GM12878 (cell line): ENCODE measurements at regions not wholly inside any gene's neighbourhood (a gene's known extent, or its start where the extent isn't known, plus 50 kb on each side); places are given as distances from the start of the nearest gene placed in this dataset.

ENCODE experiments used
- ATAC-seq: fragments of 200-7000 bp; cut with Tn5 transposase; 3 replicates; pipeline ENCODE4 v1.9.1; 2020; ENCODE audit warnings: mild to moderate bottlenecking, moderate library complexity
- BruUV-seq: library from RNA; stranded (reverse); fragments of 400-500 nt; replicated peaks from 2 replicates; lab custom pipeline; 2021; lab: Mats Ljungman, UMichigan
- CTCF ChIA-PET: fragments of 300-600 bp; sonication (Branson Sonifier 250); formaldehyde crosslinking; extraction: SDS; loops from one replicate; lab custom pipeline; 2021; ENCODE audit warnings: inconsistent platforms; lab: Yijun Ruan, JAX
- POLR2A ChIA-PET: fragments of 350-600 bp; formaldehyde crosslinking; extraction: SDS; loops from one replicate; lab custom pipeline; 2021; ENCODE audit warnings: inconsistent platforms; lab: Charles Lee
- RAD21 ChIA-PET: fragments of 300-600 bp; sonication (Branson Sonifier 250); formaldehyde crosslinking; loops from one replicate; lab custom pipeline; 2023; ENCODE audit warnings: antibody characterized with exemption; ENCODE audit not compliant: unreplicated experiment; lab: Charles Lee
- SMC1A ChIA-PET: fragments of 300-600 bp; sonication (Branson Sonifier 250); formaldehyde crosslinking; loops from one replicate; lab custom pipeline; 2023; ENCODE audit not compliant: unreplicated experiment, uncharacterized antibody; lab: Charles Lee
- DNase-seq: peaks from one replicate; pipeline ENCODE4 v3.0.0-alpha.2; 2011; ENCODE audit warnings: low read depth, low spot score
- FAIRE-seq: peaks from 3 replicates; lab custom pipeline; 2011; peaks lifted over from hg19 to GRCh38; lab: Jason Lieb, UNC
- H2AFZ ChIP-seq: 2 replicates; pipeline ENCODE4 v1.6.0; 2011; ENCODE audit warnings: low read depth, low read length, control low read depth; ENCODE audit not compliant: control insufficient read depth
- H3K27ac ChIP-seq: 2 replicates; pipeline ENCODE4 v1.5.1; 2011; ENCODE audit warnings: control low read depth; ENCODE audit not compliant: control insufficient read depth, insufficient read depth
- H3K27me3 ChIP-seq, 2 experiments: replicated peaks in 1 of 2; 2 replicates each; pipeline versions ENCODE4 v1.6.0 to v1.6.1; 2011; ENCODE audit warnings: low read length in 1 of 2; ENCODE audit not compliant: control insufficient read depth in 2 of 2, insufficient read depth in 2 of 2
- H3K36me3 ChIP-seq, 2 experiments: 2 replicates each; pipeline ENCODE4 v1.5.1; 2011; ENCODE audit warnings: low read length in 1 of 2; ENCODE audit not compliant: control insufficient read depth in 2 of 2, insufficient read depth in 2 of 2
- H3K4me1 ChIP-seq: 2 replicates; pipeline ENCODE4 v1.6.1; 2011; ENCODE audit warnings: mild to moderate bottlenecking, low read length, moderate library complexity, mixed read lengths; ENCODE audit not compliant: control insufficient read depth, insufficient read depth
- H3K4me2 ChIP-seq: 2 replicates; pipeline ENCODE4 v1.6.0; 2011; ENCODE audit warnings: control low read depth; ENCODE audit not compliant: control insufficient read depth, insufficient read depth
- H3K4me3 ChIP-seq: fragments of 200-600 bp; sonication (generic); 2 replicates; pipeline ENCODE4 v1.5.1; 2016
- H3K79me2 ChIP-seq: 2 replicates; pipeline ENCODE4 v1.6.0; 2011; ENCODE audit warnings: low read length; ENCODE audit not compliant: control insufficient read depth, insufficient read depth
- H3K9ac ChIP-seq: 2 replicates; pipeline ENCODE4 v1.8.0; 2011; ENCODE audit warnings: low read length, control low read depth, mixed read lengths; ENCODE audit not compliant: control insufficient read depth, insufficient read depth
- H3K9me3 ChIP-seq: replicated peaks from 3 replicates; pipeline ENCODE4 v1.5.1; 2011; ENCODE audit warnings: mild to moderate bottlenecking, low read length; ENCODE audit not compliant: control insufficient read depth, insufficient read depth
- H4K20me1 ChIP-seq: 2 replicates; pipeline ENCODE4 v1.6.0; 2011; ENCODE audit not compliant: control insufficient read depth, insufficient read depth
- CEBPB ChIP-seq, 2 experiments: fragments of 150-350 bp in 1 of 2; IDR thresholded peaks; 2 replicates each; pipeline ENCODE4 v1.6.1; 2012 to 2014; ENCODE audit warnings: low read depth in 2 of 2, low read length in 2 of 2, borderline replicate concordance in 1 of 2, inconsistent platforms in 1 of 2
- MXI1 ChIP-seq: fragments of 150-350 bp; IDR thresholded peaks from 2 replicates; pipeline ENCODE4 v1.6.1; 2011; ENCODE audit warnings: low read depth, mild to moderate bottlenecking, inconsistent platforms, low read length, improper control_type of control experiment
- NFIC ChIP-seq: IDR thresholded peaks from 2 replicates; pipeline ENCODE4 v1.6.1; 2012; ENCODE audit warnings: low read depth, mild to moderate bottlenecking, inconsistent platforms, low read length, moderate library complexity
- POLR2A ChIP-seq: IDR thresholded peaks from 2 replicates; pipeline ENCODE4 v1.6.1; 2011; ENCODE audit warnings: low read depth, mild to moderate bottlenecking, low read length
- POU2F2 ChIP-seq: IDR thresholded peaks from 3 replicates; pipeline ENCODE4 v1.6.1; 2011; ENCODE audit warnings: low read depth, mild to moderate bottlenecking, low read length, borderline replicate concordance
- RAD21 ChIP-seq: IDR thresholded peaks from 2 replicates; pipeline ENCODE4 v1.6.1; 2011; ENCODE audit warnings: mild to moderate bottlenecking, low read depth, low read length, moderate library complexity; ENCODE audit not compliant: insufficient read depth
- ZNF384 ChIP-seq: IDR thresholded peaks from 2 replicates; pipeline ENCODE4 v1.6.1; 2012; ENCODE audit warnings: low read depth, mild to moderate bottlenecking, low read length, improper control_type of control experiment, borderline replicate concordance
- WGBS: methylation state at CpG from one replicate; pipeline ENCODE4 v1.1.6; 2016; ENCODE audit warnings: low lambda C conversion rate; ENCODE audit not compliant: insufficient replicate concordance, insufficient coverage; ENCODE audit errors: missing lambda C conversion rate; 5-methylcytosine and 5-hydroxymethylcytosine counted together
- in situ Hi-C: fragments of 300-500 bp; cut with MboI; formaldehyde crosslinking; loops from 9 replicates; pipeline ENCODE4 v1.14.3; 2018; ENCODE audit warnings: mixed read lengths
- intact Hi-C: fragments of 100-400 bp; cut with micrococcal nuclease; formaldehyde crosslinking; loops from one replicate; pipeline ENCODE4 v1.14.2; 2022; ENCODE audit not compliant: unreplicated experiment
- TF ChIP-seq, protein P1 (sequence below): fragments of 450-650 bp; IDR thresholded peaks from 2 replicates; pipeline ENCODE4 v1.6.1; 2017; ENCODE audit warnings: mild to moderate bottlenecking, low read depth, inconsistent platforms; ENCODE audit not compliant: poor library complexity, severe bottlenecking

DNA sequence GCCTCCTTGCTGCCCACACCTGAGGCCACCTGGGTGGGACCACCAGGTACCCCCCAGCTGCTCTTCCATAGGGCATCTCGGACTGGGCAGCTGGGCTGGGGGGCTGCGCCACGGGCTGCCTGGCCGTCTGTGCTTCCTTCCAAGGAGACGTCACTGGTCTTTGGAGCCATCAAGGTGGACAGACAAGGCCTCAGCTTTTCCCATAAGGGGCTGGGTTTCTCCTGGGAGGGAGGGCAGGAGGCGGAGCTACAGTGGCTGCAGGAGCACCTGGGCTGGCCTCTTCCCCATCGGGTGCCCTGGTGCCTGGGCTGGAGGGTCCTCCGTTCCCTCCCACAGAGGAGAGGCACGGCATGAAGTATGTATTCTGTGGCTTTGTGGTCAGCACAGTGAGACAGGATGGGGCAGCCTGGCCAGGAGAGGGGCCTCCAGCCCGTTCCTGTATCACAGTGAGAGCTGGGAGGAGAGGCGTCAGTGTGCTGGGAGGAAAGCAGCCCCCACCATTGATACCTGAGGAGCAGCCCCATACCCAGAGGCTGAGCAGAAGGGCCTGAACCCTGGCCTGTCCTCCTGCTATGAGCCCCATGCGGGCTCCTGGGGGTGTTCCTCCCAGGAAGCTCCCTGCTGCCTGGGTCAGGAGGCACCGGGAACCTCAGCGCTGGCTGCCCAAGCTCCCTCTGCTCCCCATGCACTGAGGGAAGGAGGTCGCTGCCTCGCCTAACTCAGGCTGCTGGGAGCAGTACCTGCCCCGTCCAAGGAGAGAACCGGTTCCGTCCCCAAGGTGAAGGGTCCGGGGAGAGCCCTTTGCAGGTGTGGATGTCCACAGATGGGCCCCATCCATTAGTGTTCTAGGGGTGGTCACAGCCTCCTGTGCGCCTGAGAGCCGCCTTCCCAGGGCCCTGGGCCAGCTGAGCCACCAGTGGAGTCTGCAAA lies 1075.0 kb downstream of the BRD1 start:
- ATAC-seq: no peak
- RAD21 ChIA-PET: no interaction called here
- H3K4me3 ChIP-seq: no peak overlapping the region
- POLR2A ChIA-PET: no interaction called here
- SMC1A ChIA-PET: no interaction called here
- in situ Hi-C loops (no loop called here), intact Hi-C loops (no loop called here)
- H3K9ac ChIP-seq: no peak overlapping the region
- no peak overlapping the region for H3K4me2 ChIP-seq
- H3K79me2 ChIP-seq: no peaks in the 10 kb centered on the region
- no peaks in the 10 kb centered on the region for H3K36me3 ChIP-seq
- CTCF ChIA-PET: no interaction called here
- H3K4me1 ChIP-seq: no peaks in the 10 kb centered on the region
- no peaks in the 10 kb centered on the region; the same call in 2 of the 3 replicates for H3K9me3 ChIP-seq
- TF ChIP-seq ZNF384 (no peak), POU2F2 (no peak), POLR2A (no peak), MXI1 (no peak), RAD21 (no peak), NFIC (no peak), CEBPB (IDR thresholded peaks at IDR 0.05; ENCODE audit: borderline replicate concordance in 1 of 2, low read depth in 2 of 2, low read length in 2 of 2) (no peak)
- TF ChIP-seq, protein P1, sequence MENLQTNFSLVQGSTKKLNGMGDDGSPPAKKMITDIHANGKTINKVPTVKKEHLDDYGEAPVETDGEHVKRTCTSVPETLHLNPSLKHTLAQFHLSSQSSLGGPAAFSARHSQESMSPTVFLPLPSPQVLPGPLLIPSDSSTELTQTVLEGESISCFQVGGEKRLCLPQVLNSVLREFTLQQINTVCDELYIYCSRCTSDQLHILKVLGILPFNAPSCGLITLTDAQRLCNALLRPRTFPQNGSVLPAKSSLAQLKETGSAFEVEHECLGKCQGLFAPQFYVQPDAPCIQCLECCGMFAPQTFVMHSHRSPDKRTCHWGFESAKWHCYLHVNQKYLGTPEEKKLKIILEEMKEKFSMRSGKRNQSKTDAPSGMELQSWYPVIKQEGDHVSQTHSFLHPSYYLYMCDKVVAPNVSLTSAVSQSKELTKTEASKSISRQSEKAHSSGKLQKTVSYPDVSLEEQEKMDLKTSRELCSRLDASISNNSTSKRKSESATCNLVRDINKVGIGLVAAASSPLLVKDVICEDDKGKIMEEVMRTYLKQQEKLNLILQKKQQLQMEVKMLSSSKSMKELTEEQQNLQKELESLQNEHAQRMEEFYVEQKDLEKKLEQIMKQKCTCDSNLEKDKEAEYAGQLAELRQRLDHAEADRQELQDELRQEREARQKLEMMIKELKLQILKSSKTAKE: no peak
- no peak for DNase-seq
- H2AFZ ChIP-seq: no peak overlapping the region
- no peak for FAIRE-seq
- no peaks in the 10 kb centered on the region for H3K27me3 ChIP-seq
- H3K27ac ChIP-seq: no peak overlapping the region
- 33% methylated on average over 22 of the region's 22 CpGs for WGBS
- H4K20me1 ChIP-seq: no peaks in the 10 kb centered on the region
- no TSS peak for BruUV-seq
